ENCODE measurements at regions not wholly inside any gene's neighbourhood (a gene's known extent, or its start where the extent isn't known, plus 50 kb on each side); places are given as distances from the start of the nearest gene placed in this dataset.

GRCh38 chr2:167508709-167509108, 620.4 kb downstream of the XIRP2 start:
- TF ChIP-seq CTCF (IDR thresholded peaks at IDR 0.05) (no peak), POLR2A (IDR thresholded peaks at IDR 0.05) (no peak), EP300 (IDR thresholded peaks at IDR 0.05) (no peak)
